Keratinocyte (primary cell): ENCODE measurements at regions not wholly inside any gene's neighbourhood (a gene's known extent, or its start where the extent isn't known, plus 50 kb on each side); places are given as distances from the start of the nearest gene placed in this dataset.
A peak's percentile ranks its signal among the peaks of the same experiment; 100 is the strongest.

Experiments used
- DNase-seq: peaks from one replicate; pipeline ENCODE4 v3.0.0-alpha.2; 2011; ENCODE audit warnings: low read depth, missing footprints, low spot score
- FAIRE-seq: peaks from 2 replicates; lab custom pipeline; 2011; peaks lifted over from hg19 to GRCh38; lab: Jason Lieb, UNC
- H2AFZ ChIP-seq: 2 replicates; pipeline ENCODE4 v1.6.0; 2012; ENCODE audit warnings: low read length, control low read depth, inconsistent platforms; ENCODE audit not compliant: control insufficient read depth
- H3K27ac ChIP-seq: 2 replicates; pipeline ENCODE4 v1.5.1; 2011; ENCODE audit warnings: low read length; ENCODE audit not compliant: control insufficient read depth, insufficient read depth
- H3K27me3 ChIP-seq: 3 replicates; pipeline ENCODE4 v1.6.0; 2011; ENCODE audit warnings: low read length; ENCODE audit not compliant: control insufficient read depth, insufficient read depth; ENCODE audit errors: extremely low read depth
- H3K36me3 ChIP-seq, 2 experiments: 2 replicates in 1 of 2; 3 replicates in 1 of 2; pipeline ENCODE4 v1.5.1; 2011; ENCODE audit warnings: low read length in 2 of 2, mild to moderate bottlenecking in 1 of 2; ENCODE audit not compliant: control insufficient read depth in 2 of 2, insufficient read depth in 2 of 2; ENCODE audit errors: extremely low read depth in 1 of 2
- H3K4me1 ChIP-seq: 3 replicates; pipeline ENCODE4 v1.5.1; 2011; ENCODE audit warnings: low read length; ENCODE audit not compliant: control insufficient read depth, insufficient read depth; ENCODE audit errors: extremely low read depth
- H3K4me2 ChIP-seq: 3 replicates; pipeline ENCODE4 v1.6.0; 2011; ENCODE audit warnings: low read depth, low read length; ENCODE audit not compliant: control insufficient read depth, insufficient read depth; ENCODE audit errors: extremely low read depth
- H3K4me3 ChIP-seq, 3 experiments: fragments of 200-600 bp in 1 of 3; sonication (generic) in 1 of 3; 2 replicates in 2 of 3; 3 replicates in 1 of 3; pipeline ENCODE4 v1.5.1; 2011 to 2016; ENCODE audit warnings: low read length in 3 of 3, mild to moderate bottlenecking in 3 of 3, control low read depth in 2 of 3, inconsistent platforms in 1 of 3, low read depth in 1 of 3, mixed read lengths in 1 of 3, mixed run types in 1 of 3, moderate library complexity in 1 of 3; ENCODE audit not compliant: control insufficient read depth in 2 of 3, insufficient read depth in 2 of 3; ENCODE audit errors: extremely low read depth in 1 of 3
- H3K79me2 ChIP-seq: 2 replicates; pipeline ENCODE4 v1.6.0; 2012; ENCODE audit warnings: low read length; ENCODE audit not compliant: control insufficient read depth, insufficient read depth
- H3K9ac ChIP-seq: 3 replicates; pipeline ENCODE4 v1.6.0; 2011; ENCODE audit warnings: low read length; ENCODE audit not compliant: control insufficient read depth, insufficient read depth; ENCODE audit errors: extremely low read depth
- H3K9me1 ChIP-seq: 3 replicates; pipeline ENCODE4 v1.6.0; 2011; ENCODE audit warnings: low read length; ENCODE audit not compliant: control insufficient read depth, insufficient read depth; ENCODE audit errors: extremely low read depth
- H3K9me3 ChIP-seq: 2 replicates; pipeline ENCODE4 v1.5.1; 2012; ENCODE audit warnings: low read depth, low read length; ENCODE audit not compliant: control insufficient read depth
- H4K20me1 ChIP-seq: 3 replicates; pipeline ENCODE4 v1.6.0; 2011; ENCODE audit warnings: low read length; ENCODE audit not compliant: control insufficient read depth, insufficient read depth; ENCODE audit errors: extremely low read depth
- CTCF ChIP-seq, 3 experiments: IDR thresholded peaks in 1 of 3; conservative IDR thresholded peaks in 1 of 3; optimal IDR thresholded peaks in 1 of 3; 2 replicates in 2 of 3; 3 replicates in 1 of 3; pipeline versions ENCODE3 to v1.5.1; 2011; ENCODE audit warnings: low read length in 3 of 3, mild to moderate bottlenecking in 3 of 3, moderate library complexity in 2 of 3, control low read depth in 1 of 3, inconsistent platforms in 1 of 3; ENCODE audit not compliant: insufficient read depth in 2 of 3; ENCODE audit errors: extremely low read depth in 1 of 3
- EZH2 ChIP-seq: IDR thresholded peaks from one replicate; pipeline ENCODE4 v1.6.1; 2012; ENCODE audit warnings: inconsistent platforms, mild to moderate bottlenecking, low read length, moderate library complexity
- dilution Hi-C: fragments of 300-500 bp; cut with MboI; formaldehyde crosslinking; loops from one replicate; pipeline ENCODE4 v1.7.0; 2020; ENCODE audit warnings: low sequenced_read_pairs; ENCODE audit not compliant: extremely low pct_ligation_motif_present

- no peaks in the 10 kb centered on the region for H3K9me3 ChIP-seq
- peak overlapping the region; percentile 7 for H3K4me2 ChIP-seq
- H3K36me3 ChIP-seq, result no peaks in the 10 kb centered on the region
- no peaks in the 10 kb centered on the region for H4K20me1 ChIP-seq
- H3K79me2 ChIP-seq, result no peaks in the 10 kb centered on the region
- FAIRE-seq, result peak; percentile 63
- H3K9me1 ChIP-seq, result no peaks in the 10 kb centered on the region
- no peak for DNase-seq
- no peaks in the 10 kb centered on the region for H3K27me3 ChIP-seq
- peaks cover 4% of the 10 kb centered on the region for H3K4me1 ChIP-seq
- H3K9ac ChIP-seq, result no peak overlapping the region
- no peak overlapping the region for H2AFZ ChIP-seq
- no peak overlapping the region for H3K4me3 ChIP-seq
- dilution Hi-C loops, result no loop called here
- TF ChIP-seq EZH2, result no peak
- no peak for TF ChIP-seq CTCF (optimal IDR thresholded peaks at IDR 0.05 in 1 of 3, IDR thresholded peaks at IDR 0.05 in 1 of 3, conservative IDR thresholded peaks at IDR 0.05 in 1 of 3; ENCODE audit: extremely low read depth in 1 of 3, insufficient read depth in 2 of 3, low read length in 3 of 3)
- no peak overlapping the region for H3K27ac ChIP-seq
These were observed 109.0 kb upstream of the DDIT4L start for GRCh38 chr4:100299046-100299840.

GRCh38 chr4:100295792-100296191 lies 105.5 kb upstream of the DDIT4L start:
- Histone ChIP-seq H3K9me1 (no peaks in the 10 kb centered on the region), H4K20me1 (no peaks in the 10 kb centered on the region), H3K4me3 (no peak overlapping the region), H3K79me2 (no peaks in the 10 kb centered on the region), H3K9ac (no peak overlapping the region), H3K4me1 (peaks cover 8% of the 10 kb centered on the region), H3K36me3 (no peaks in the 10 kb centered on the region), H3K27ac (no peak overlapping the region), H2AFZ (no peak overlapping the region), H3K9me3 (no peaks in the 10 kb centered on the region), H3K27me3 (no peaks in the 10 kb centered on the region), H3K4me2 (no peak overlapping the region)
- FAIRE-seq (no peak), DNase-seq (no peak)
- TF ChIP-seq CTCF (optimal IDR thresholded peaks at IDR 0.05 in 1 of 3, IDR thresholded peaks at IDR 0.05 in 1 of 3, conservative IDR thresholded peaks at IDR 0.05 in 1 of 3; ENCODE audit: extremely low read depth in 1 of 3, insufficient read depth in 2 of 3, low read length in 3 of 3) (no peak), EZH2 (no peak)
- dilution Hi-C loops, result no loop called here
